ENCODE measurements at regions not wholly inside any gene's neighbourhood (a gene's known extent, or its start where the extent isn't known, plus 50 kb on each side); places are given as distances from the start of the nearest gene placed in this dataset.

GRCh38 chr17:33387406-33387805 lies 94.3 kb upstream of the ASIC2 start:
- CTCF ChIA-PET, result no interaction called here
- no TSS peak for BruUV-seq (replicated peaks)
- H3K4me3 ChIP-seq (replicated peaks in 1 of 3; ENCODE audit: insufficient read depth in 1 of 3, low read depth in 1 of 3, low read length in 3 of 3), result no peak overlapping the region
- POLR2A ChIA-PET, result no interaction called here
- no peak overlapping the region for H3K4me2 ChIP-seq (ENCODE audit: insufficient read depth, low read length)
- FAIRE-seq (no peak), DNase-seq (ENCODE audit: low read depth, low spot score) (no peak)
- no peak overlapping the region for H3K9ac ChIP-seq (replicated peaks; ENCODE audit: extremely low read depth, insufficient read depth, low read length)
- no peaks in the 10 kb centered on the region for H3K9me3 ChIP-seq (replicated peaks; ENCODE audit: control insufficient read depth, insufficient read depth, low read length)
- H3K27ac ChIP-seq (ENCODE audit: insufficient read depth, low read depth, low read length), result no peak overlapping the region
- no peaks in the 10 kb centered on the region for H3K79me2 ChIP-seq (ENCODE audit: control insufficient read depth, insufficient read depth, low read length)
- intact Hi-C loops (cut with micrococcal nuclease), result no loop called here
- dilution Hi-C loops (cut with MboI; ENCODE audit: extremely low pct_ligation_motif_present, low sequenced_read_pairs), result no loop called here
- H4K20me1 ChIP-seq (replicated peaks; ENCODE audit: control insufficient read depth, extremely low read depth, insufficient read depth, low read length), result no peaks in the 10 kb centered on the region
- no peak overlapping the region for H2AFZ ChIP-seq (ENCODE audit: low read depth, low read length)
- H3K4me1 ChIP-seq (ENCODE audit: control insufficient read depth, extremely low read depth, insufficient read depth, low read length), result no peaks in the 10 kb centered on the region
- H3K27me3 ChIP-seq (ENCODE audit: control insufficient read depth in 2 of 2, insufficient read depth in 2 of 2, low read length in 2 of 2), result no peaks in the 10 kb centered on the region
- no peaks in the 10 kb centered on the region for H3K9me1 ChIP-seq (replicated peaks; ENCODE audit: control insufficient read depth, extremely low read depth, insufficient read depth, low read length)
- H3K36me3 ChIP-seq (ENCODE audit: control insufficient read depth in 2 of 2, extremely low read depth in 1 of 2, insufficient read depth in 2 of 2, low read length in 2 of 2), result no peaks in the 10 kb centered on the region
- TF ChIP-seq GATA2 (IDR thresholded peaks at IDR 0.05; ENCODE audit: insufficient read depth, insufficient read length, low read depth, low read length) (no peak), FOS (IDR thresholded peaks at IDR 0.05; ENCODE audit: borderline replicate concordance, insufficient read depth, low read length) (no peak), CTCF (IDR thresholded peaks at IDR 0.05; ENCODE audit: extremely low read depth in 1 of 2, insufficient read depth in 1 of 2, low read depth in 1 of 2, low read length in 2 of 2) (no peak), MAX (IDR thresholded peaks at IDR 0.05; ENCODE audit: insufficient read depth, insufficient read length) (no peak), JUN (IDR thresholded peaks at IDR 0.05; ENCODE audit: borderline replicate concordance, insufficient read depth, insufficient read length, low read depth) (no peak), MYC (IDR thresholded peaks at IDR 0.05; ENCODE audit: low read depth, low read length) (no peak), POLR2AphosphoS5 (IDR thresholded peaks at IDR 0.05; ENCODE audit: insufficient read depth, low read depth, low read length) (no peak)

Data from endothelial cell of umbilical vein (primary cell).